Suprapubic skin (tissue), 4 donors: ENCODE measurements at regions not wholly inside any gene's neighbourhood (a gene's known extent, or its start where the extent isn't known, plus 50 kb on each side); places are given as distances from the start of the nearest gene placed in this dataset.
"Not testable (repeated sequence)": the region's sequence is repeated elsewhere in the genome, so short reads cannot be mapped to it uniquely, and the experiment has no call there.

Experiments used
- DNase-seq, 2 donors: peaks; one replicate each; pipeline ENCODE4 v3.0.0-alpha.2; 2019; ENCODE audit warnings: low spot score in 2 of 2
- H3K27ac ChIP-seq: fragments of 200-600 bp; sonication (generic); one replicate; pipeline ENCODE4 v1.5.1; 2019
- H3K27me3 ChIP-seq: fragments of 200-600 bp; sonication (generic); one replicate; pipeline ENCODE4 v1.5.1; 2019
- H3K36me3 ChIP-seq: fragments of 200-600 bp; sonication (generic); one replicate; pipeline ENCODE4 v1.5.1; 2019
- H3K4me1 ChIP-seq: fragments of 200-600 bp; sonication (generic); one replicate; pipeline ENCODE4 v1.5.1; 2019
- H3K4me3 ChIP-seq: fragments of 200-600 bp; sonication (generic); one replicate; pipeline ENCODE4 v1.5.1; 2019; ENCODE audit warnings: mild to moderate bottlenecking
- H3K9me3 ChIP-seq: fragments of 200-600 bp; sonication (generic); one replicate; pipeline ENCODE4 v1.5.1; 2019
- EP300 ChIP-seq: sonication (generic); formaldehyde crosslinking; IDR thresholded peaks from one replicate; pipeline ENCODE4 v1.6.1; 2017; ENCODE audit warnings: antibody characterized with exemption
- POLR2A ChIP-seq, 2 donors: fragments of 450-650 bp; IDR thresholded peaks; one replicate each; pipeline ENCODE4 v1.6.1; 2017; ENCODE audit warnings: antibody characterized with exemption in 2 of 2, mild to moderate bottlenecking in 2 of 2, moderate library complexity in 2 of 2
- POLR2AphosphoS5 ChIP-seq, 3 donors: sonication (generic); formaldehyde crosslinking; IDR thresholded peaks; one replicate each; pipeline ENCODE4 v1.6.1; 2017; ENCODE audit warnings: antibody characterized with exemption in 3 of 3
- WGBS: methylation state at CpG from one replicate; pipeline ENCODE4 v1.1.5; 2018; 5-methylcytosine and 5-hydroxymethylcytosine counted together
- TF ChIP-seq, protein P1 (sequence below), 2 donors: fragments of 200-600 bp in 1 of 2; fragments of 450-650 bp in 1 of 2; sonication (generic) in 1 of 2; IDR thresholded peaks; one replicate each; pipeline ENCODE4 v1.5.1; 2016 to 2019; ENCODE audit warnings: antibody characterized with exemption in 2 of 2, mild to moderate bottlenecking in 1 of 2, moderate library complexity in 1 of 2

GRCh38 chr2:187684174-187684573, 129.9 kb upstream of the TFPI start:
- no peak for TF ChIP-seq POLR2A (IDR thresholded peaks at IDR 0.05)
- TF ChIP-seq POLR2AphosphoS5 (IDR thresholded peaks at IDR 0.05), result no peak
- no peak for TF ChIP-seq EP300
- TF ChIP-seq, protein P1, sequence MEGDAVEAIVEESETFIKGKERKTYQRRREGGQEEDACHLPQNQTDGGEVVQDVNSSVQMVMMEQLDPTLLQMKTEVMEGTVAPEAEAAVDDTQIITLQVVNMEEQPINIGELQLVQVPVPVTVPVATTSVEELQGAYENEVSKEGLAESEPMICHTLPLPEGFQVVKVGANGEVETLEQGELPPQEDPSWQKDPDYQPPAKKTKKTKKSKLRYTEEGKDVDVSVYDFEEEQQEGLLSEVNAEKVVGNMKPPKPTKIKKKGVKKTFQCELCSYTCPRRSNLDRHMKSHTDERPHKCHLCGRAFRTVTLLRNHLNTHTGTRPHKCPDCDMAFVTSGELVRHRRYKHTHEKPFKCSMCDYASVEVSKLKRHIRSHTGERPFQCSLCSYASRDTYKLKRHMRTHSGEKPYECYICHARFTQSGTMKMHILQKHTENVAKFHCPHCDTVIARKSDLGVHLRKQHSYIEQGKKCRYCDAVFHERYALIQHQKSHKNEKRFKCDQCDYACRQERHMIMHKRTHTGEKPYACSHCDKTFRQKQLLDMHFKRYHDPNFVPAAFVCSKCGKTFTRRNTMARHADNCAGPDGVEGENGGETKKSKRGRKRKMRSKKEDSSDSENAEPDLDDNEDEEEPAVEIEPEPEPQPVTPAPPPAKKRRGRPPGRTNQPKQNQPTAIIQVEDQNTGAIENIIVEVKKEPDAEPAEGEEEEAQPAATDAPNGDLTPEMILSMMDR (IDR thresholded peaks at IDR 0.05), result no peak
- WGBS, result 55% methylated on average over 1 of the region's 1 CpG
- Histone ChIP-seq H3K4me1 (no peaks in the 10 kb centered on the region), H3K27ac (no peak overlapping the region), H3K27me3 (no peaks in the 10 kb centered on the region), H3K4me3 (no peak overlapping the region), H3K9me3 (no peaks in the 10 kb centered on the region), H3K36me3 (no peaks in the 10 kb centered on the region)
- DNase-seq, result no peak

- Histone ChIP-seq H3K9me3 (no peaks in the 10 kb centered on the region), H3K27ac (no peak overlapping the region), H3K27me3 (no peaks in the 10 kb centered on the region), H3K4me1 (no peaks in the 10 kb centered on the region), H3K4me3 (no peak overlapping the region), H3K36me3 (no peaks in the 10 kb centered on the region)
- 68% methylated on average over 6 of the region's 6 CpGs for WGBS
- no peak for DNase-seq
- TF ChIP-seq EP300, result no peak
These were observed 132.3 kb upstream of the TFPI start for GRCh38 chr2:187686416-187687024.

DNA sequence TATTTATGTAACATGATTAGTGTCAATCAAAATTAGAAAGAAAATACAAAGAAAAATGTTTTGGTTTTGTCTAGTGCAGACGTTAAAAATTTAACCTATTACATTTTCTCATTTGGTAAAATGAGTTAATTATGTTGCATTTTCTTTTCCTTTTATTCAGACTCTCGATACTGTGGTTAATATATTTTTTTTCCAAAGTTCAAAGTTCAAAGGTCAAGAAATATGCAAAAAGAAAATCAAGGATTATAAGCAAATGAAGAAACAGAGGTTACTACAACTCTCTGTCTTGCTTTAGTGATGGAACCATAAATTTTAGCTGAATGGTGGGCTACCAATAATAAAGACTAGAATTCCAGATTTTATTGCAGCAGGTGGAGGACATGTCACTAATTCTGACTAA, 133.3 kb upstream of the TFPI start:
- Histone ChIP-seq H3K36me3 (no peaks in the 10 kb centered on the region), H3K4me3 (no peak overlapping the region), H3K27ac (no peak overlapping the region), H3K27me3 (no peaks in the 10 kb centered on the region), H3K9me3 (no peaks in the 10 kb centered on the region), H3K4me1 (no peaks in the 10 kb centered on the region)
- WGBS, result 58% methylated on average over 2 of the region's 2 CpGs
- TF ChIP-seq, protein P1 (IDR thresholded peaks at IDR 0.05), result no peak
- TF ChIP-seq POLR2A (IDR thresholded peaks at IDR 0.05), result no peak
- no peak for TF ChIP-seq POLR2AphosphoS5 (IDR thresholded peaks at IDR 0.05)
- no peak for TF ChIP-seq EP300
- DNase-seq, result no peak

GRCh38 chr2:187689372-187689771, 135.1 kb upstream of the TFPI start:
- Histone ChIP-seq H3K36me3 (no peaks in the 10 kb centered on the region), H3K4me3 (no peak overlapping the region), H3K4me1 (no peaks in the 10 kb centered on the region), H3K9me3 (no peaks in the 10 kb centered on the region), H3K27ac (no peak overlapping the region), H3K27me3 (no peaks in the 10 kb centered on the region)
- TF ChIP-seq POLR2A (IDR thresholded peaks at IDR 0.05) (no peak), EP300 (no peak), POLR2AphosphoS5 (IDR thresholded peaks at IDR 0.05) (no peak)
- TF ChIP-seq, protein P1 (IDR thresholded peaks at IDR 0.05), result no peak
- DNase-seq, result no peak

DNA sequence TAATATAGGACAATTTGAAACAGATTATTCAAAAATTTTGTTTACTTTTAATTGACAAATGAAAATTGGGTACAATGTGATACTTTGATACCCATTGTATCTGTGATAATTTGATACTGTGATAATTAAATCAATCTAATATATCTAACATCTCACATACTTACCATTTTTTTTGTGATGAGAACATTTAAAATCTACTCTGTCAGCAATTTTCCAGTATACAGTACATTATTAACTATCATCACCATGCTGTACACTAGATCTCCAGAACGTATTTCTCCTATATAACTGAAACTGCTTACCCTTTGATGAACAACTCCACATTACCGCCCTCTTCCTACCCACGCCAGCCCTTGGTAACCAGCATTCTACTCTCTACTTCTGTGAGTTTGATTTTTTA, 139.7 kb upstream of the TFPI start:
- no peak for DNase-seq
- H3K4me3 ChIP-seq, result no peak overlapping the region
- 76% methylated on average over 3 of the region's 3 CpGs for WGBS
- no peaks in the 10 kb centered on the region for H3K27me3 ChIP-seq
- TF ChIP-seq POLR2A (IDR thresholded peaks at IDR 0.05), result no peak
- TF ChIP-seq POLR2AphosphoS5 (IDR thresholded peaks at IDR 0.05), result no peak
- TF ChIP-seq EP300, result no peak
- TF ChIP-seq, protein P1 (IDR thresholded peaks at IDR 0.05), result no peak
- no peaks in the 10 kb centered on the region for H3K4me1 ChIP-seq
- no peak overlapping the region for H3K27ac ChIP-seq
- H3K36me3 ChIP-seq, result no peaks in the 10 kb centered on the region
- no peaks in the 10 kb centered on the region for H3K9me3 ChIP-seq

DNA sequence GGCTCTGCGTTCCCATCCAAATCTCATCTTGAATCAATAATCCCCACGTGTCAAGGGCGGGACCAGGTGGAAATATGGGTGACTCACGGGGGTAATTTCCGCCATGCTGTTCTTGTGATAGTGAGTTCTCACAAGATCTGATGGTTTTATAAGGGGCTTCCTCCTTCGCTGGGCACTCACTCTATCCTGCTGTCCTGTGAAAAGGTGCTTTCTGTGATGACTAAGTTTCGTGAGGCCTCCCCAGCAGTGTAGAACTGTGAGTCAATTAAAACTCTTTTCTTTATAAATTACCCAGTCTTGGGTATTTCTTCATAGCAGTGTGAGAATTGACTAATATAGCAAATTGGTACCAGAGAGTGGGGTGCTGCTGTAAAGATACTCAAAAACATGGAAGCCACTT, 142.4 kb upstream of the TFPI start:
- H3K27ac ChIP-seq, H3K27me3 ChIP-seq, H3K36me3 ChIP-seq, H3K9me3 ChIP-seq, DNase-seq, H3K4me3 ChIP-seq, H3K4me1 ChIP-seq: not testable (repeated sequence)
- WGBS, result 89% methylated on average over 6 of the region's 7 CpGs
